HG03097 (cell line): ENCODE measurements at regions not wholly inside any gene's neighbourhood (a gene's known extent, or its start where the extent isn't known, plus 50 kb on each side); places are given as distances from the start of the nearest gene placed in this dataset.
"Not testable (repeated sequence)": the region's sequence is repeated elsewhere in the genome, so short reads cannot be mapped to it uniquely, and the experiment has no call there.

Experiments
- ATAC-seq: cut with Tn5 transposase; IDR thresholded peaks from one replicate; pipeline ENCODE4 v1.9.1; 2021; ENCODE audit not compliant: unreplicated experiment, low FRiP score

DNA sequence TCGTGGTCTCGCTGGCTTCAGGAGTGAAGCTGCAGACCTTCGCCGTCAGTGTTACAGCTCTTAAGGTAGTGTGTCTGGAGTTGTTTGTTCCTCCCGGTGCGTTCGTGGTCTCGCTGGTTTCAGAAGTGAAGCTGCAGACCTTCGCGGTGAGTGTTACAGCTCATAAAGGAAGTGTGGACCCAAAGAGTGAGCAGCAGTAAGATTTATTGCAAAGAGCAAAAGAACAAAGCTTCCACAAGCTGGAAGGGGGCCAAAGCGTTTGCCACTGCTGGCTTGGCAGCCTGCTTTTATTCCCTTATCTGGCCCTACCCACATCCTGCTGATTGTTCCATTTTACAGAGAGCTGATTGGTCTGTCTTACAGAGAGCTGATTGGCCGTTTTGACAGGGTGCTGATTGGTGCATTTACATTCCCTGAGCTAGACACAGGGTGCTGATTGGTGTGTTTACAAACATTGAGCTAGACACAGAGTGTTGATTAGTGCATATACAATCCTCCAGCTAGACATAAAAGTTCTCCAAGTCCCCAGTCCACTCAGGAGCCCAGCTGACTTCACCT, 1256.0 kb downstream of the STIM2 start:
- ATAC-seq = not testable (repeated sequence)

DNA sequence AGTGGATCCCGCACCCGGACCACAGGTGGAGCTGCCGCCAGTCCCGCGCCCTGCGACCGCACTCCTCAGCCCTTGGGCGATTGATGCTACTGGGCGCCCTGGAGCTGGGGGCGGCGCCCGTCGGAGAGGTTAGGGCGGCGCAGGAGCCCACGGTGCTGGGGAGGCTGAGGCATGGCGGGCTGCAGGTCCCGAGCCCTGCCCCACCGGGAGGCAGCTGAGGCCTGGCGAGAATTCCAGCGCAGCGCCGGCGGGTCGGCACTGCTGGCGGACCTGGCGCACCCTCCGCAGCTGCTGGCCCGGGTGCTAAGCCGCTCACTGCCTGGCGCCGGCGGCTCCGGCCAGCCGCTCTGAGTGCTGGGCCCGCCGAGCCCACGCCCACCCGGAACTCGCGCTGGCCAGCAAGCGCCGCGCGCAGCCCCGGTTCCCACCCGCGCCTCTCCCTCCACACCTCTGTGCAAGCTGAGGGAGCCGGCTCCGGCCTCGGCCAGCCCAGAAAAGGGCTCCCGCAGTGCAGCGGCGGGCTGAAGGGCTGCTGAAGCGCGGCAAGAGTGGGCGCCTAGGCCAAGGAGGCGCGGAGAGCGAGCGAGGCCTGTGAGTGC, 1256.5 kb downstream of the STIM2 start:
- no peak for ATAC-seq

DNA sequence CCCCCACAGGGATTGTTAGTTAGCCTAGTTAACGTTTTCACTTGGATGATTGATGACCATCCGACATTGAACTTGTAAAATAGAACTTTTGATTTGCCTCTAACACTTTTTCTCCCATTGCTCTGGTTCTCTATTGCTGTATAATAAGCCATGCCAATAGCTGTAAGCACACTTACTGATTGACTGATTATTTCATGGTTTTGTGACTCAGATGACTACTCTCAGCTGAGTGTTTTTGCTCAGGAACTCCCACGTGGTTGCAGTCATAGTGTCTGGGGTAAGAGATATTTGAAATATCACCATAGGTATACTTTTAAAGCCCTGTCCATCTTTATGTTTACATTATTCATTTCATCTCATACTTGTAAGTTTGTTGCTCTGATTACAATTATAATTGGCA, 1285.5 kb downstream of the STIM2 start:
- ATAC-seq = no peak

DNA sequence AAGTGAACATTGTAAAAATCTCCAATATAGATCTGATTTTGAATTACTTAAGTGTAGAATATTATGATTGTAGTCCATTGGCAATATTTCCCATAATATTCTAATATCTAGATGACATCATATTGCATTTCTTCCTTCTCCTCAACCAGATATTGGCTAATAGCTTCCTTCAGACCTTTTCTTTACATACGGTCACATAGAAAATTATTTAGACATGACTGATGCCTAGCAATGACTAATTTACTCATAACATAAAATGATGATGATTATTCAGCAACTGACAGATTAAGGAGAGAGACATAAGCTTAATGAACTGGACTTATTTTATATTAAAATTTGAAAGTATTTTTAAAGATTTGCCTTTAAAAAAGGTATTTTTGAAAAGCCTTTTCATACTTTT, 1287.6 kb downstream of the STIM2 start:
- no peak for ATAC-seq

DNA sequence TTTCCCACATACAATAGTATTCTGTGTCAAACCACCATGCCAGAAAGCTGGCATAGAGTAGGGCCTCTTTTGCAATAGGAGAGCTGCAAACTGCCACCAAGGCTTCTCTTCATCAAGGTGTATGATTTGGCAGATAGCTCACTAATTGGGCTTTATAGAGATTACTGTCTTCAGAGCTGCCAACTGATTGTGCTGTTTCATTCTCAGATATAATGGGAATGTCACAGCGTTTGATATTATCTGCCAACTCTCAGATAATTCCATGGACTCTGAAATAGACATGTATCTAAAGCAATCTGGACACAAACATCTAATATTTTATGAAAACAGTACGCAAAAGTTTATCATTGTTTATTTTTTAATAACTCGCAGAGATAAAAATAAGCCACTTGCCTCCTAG, 1289.1 kb downstream of the STIM2 start:
- ATAC-seq = no peak

DNA sequence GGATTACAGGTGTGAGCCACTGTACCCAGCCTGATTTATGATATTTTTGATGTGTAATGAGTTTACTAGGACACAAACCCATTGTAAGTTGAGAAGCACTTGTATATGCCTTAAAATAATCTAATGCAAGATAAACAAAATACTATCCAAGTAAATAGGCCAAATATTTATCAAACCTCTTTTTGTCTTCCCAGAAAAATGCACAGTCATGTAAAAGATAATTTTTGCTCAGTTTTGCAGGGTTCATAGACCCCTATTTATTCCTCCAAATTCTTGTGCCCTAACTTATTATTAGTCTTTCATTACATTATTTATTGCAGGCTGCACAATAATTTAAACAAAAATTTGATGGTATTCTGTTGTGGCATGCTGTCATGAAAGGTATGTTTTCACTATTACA, 1290.7 kb downstream of the STIM2 start:
- ATAC-seq = no peak

DNA sequence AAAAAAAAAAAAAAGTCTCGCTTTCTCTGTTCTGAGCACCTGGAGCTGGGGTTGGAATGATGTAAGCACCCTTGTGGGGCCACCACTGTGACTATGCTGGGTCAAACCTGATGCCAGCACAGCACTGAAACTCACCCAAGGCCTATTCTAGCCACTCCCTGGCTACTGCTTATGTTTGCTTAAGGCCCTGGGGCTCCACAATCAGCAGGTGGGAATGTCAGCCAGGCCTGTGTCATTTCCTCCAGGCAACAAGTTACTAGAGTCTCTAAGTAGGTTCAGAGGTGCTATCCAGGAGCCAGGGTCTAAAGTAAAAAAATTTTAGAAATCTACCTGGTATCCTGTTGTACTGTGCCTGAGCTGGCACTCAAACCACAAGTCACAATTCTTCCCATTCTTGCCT, 1306.8 kb downstream of the STIM2 start:
- ATAC-seq = no peak

DNA sequence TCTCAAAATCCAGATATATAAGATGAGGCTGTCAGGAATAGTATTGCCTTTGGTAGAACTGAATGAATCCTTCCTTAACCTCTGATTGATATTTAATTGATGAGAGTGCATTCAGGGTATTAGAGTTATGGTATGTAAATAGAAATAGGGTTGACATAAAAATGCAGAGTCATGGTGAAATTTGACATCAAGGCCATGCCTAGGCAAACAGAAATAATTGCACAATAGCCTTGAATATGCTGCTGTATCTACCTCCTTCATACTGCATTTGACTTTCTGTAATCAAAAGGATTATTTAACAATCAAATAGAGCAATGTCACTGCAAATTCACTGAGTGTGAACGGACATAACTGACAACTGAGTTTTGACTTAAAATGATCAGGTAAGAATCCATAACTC, 1316.3 kb downstream of the STIM2 start:
- ATAC-seq = no peak

DNA sequence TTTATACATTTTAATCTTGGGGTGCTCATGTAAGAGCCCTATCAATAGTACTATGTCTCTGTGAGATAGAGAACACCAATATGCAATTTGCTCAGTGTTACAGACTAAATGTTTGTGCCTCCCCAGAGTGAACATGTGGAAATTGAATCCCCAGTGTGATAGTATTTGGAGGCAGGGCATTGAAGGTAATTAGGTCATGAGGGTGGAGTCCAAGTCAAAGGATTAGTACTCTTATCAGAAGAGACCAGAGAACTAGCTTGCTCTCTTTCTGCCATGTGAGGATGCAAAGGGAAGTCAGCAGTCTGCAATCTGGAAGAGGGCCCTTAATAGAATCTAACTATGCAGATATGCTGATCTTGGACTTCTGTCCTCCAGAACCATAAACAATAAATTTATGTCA, 1317.0 kb downstream of the STIM2 start:
- no peak for ATAC-seq

DNA sequence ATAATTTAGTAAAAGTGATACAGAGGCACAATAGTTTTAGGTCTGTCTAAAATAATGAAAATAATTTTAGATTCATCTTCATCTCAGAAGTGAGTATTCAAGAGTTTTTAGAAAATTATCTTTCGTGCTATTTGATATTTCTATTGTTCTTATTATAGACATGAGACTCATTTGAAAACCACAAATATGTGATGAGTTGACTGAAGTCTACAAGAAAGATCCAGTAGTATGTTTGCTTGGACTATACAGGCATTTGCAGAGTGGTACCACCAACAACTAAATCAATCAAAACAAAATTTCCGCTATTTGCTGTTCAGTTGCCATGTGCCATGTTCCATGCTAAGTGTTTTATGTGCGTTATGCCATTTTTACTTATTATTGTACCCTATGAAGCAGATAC, 1318.5 kb downstream of the STIM2 start:
- no peak for ATAC-seq

DNA sequence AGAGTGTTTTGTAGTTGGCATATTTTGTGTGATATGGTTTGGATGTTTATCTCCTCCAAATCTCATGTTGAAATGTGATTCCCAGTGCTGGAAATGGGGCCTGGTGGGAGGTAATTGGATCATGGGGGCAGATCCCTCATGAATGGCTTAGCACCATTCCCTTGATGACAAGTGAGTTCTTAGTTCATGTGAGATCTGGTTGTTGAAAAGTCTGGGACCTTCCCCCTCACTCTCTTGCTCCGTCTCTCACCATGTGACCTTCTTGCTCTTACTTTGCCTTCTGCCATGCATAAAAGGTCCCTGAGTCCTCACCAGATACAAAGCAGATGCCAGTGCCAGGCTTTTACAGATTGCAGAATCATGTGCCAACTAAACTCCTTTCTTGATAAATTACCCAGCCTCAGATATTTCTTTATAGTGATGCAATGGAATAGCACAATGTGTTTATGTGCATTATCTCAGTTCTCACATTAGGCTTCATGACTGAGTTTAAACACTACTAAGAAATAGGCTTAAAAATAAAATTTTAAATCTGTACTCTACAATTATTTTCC, 1348.8 kb downstream of the STIM2 start:
- no peak for ATAC-seq

DNA sequence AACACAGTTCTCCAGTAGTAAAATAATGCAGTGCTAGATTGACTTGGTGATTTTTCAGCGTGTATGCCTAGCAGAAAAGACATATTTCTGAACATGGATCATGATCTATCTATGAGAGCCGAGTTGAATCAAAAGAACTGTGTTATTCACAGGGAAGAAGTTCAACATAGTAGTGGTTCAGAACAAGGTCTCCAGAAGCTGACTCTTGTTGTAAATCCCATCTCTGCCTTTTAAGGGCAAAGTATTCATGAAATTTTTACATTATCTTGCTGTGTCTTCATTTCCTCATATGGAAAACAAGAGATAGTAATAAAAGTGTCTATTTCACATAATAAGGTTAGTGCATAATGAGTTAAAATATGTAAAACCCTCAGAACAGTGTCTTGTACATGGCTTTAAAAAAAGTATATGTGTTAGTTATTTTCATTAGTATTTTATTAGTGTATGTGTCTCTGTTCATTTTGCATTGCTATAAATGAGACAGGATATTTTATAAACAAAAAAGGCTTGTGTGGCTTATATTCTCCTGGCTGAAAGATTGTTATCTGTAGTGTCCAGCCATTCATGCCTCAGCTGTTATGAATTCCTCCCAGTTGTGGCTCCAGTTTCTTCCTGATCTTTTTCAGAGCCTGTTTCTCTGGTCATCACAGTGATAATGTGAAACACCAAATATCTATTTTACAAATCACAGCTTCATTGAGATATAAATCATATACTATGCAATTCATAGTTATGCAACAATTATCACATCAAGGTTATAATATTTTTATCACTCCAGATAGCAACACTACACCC, 1351.2 kb downstream of the STIM2 start:
- ATAC-seq = no peak

DNA sequence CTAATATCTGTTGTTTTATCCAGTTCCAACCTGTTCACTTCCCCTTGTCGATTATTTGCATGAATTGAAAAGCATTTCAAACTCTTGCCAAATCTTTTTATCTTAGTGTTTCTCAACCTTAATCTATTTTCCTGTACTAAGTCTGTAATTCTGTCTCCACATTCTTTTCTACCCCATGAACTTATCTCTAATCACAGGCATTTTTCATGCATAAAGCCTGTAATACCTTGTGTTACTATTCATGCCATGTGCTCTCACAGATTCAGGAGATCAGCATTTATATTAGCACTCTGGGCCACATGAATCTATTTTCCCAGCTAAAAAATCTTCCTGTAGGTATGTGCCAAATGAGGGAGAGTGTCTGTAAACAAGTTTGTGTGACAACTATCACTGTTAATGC, 1360.9 kb downstream of the STIM2 start:
- no peak for ATAC-seq

DNA sequence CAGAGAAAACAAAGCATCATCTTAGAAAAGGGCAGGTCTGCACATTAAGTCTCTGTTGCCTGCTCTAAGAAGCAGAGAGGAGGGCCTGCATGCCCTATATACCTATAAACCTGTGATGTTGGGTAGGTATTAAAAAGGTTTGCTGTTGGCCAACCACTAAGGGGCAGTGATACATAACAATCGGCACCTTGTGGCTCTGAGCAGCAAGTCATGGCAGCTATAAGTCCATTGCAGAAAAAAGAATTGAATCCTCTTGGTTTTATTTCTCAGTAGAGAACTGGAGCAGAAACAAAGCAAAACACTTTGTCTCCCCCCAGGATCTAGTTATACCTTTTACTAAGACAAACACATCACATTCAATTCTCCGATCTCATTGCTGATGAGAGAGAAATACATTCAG, 1364.4 kb downstream of the STIM2 start:
- no peak for ATAC-seq

DNA sequence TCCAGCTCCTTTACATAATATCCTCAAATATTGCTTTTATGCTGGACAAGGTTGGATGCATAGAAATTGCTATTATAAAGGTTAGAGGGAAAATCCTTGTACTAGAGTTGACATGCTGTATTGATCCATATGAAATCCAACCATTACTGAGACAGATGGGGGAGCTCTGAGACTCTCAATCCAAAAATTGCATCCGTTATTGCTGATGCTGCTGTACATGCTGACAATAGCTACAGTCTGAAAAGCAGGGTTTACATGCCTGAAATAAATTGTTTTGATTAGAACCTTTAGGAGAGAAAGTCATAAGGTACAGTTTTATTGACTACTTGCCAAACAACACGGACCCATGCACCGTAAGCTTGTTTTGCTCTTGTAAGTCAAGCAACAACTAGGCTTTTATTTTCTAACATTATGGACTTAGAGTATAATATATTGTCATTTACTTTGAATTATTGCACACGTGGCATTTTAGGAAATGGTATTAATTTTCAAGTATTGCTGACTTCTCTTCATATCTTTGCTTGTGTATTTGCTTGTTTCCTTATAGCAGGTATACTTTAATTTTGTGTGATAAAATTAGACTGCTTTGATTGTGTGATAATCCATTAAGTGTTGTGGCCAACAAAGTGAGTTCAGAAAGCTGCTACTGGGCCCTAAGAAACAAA, 1365.2 kb downstream of the STIM2 start:
- ATAC-seq = no peak

DNA sequence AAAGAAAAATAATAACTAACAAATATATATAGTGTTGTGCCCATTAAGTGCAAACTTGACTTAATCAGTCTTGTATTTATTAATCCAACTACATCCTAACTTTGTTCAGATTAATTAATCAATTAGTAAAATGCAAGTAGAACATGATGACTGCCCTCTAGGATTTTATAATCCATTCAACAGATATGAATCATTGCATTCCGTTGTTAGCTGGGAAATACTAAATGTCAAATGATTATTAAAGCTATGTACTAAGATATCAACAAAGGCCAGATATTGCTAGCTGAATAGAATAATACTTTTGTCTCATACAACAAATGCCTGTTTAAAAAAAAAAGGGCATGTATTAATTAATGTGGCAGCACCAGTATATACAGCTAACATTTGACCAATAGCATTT, 1366.3 kb downstream of the STIM2 start:
- ATAC-seq = no peak

DNA sequence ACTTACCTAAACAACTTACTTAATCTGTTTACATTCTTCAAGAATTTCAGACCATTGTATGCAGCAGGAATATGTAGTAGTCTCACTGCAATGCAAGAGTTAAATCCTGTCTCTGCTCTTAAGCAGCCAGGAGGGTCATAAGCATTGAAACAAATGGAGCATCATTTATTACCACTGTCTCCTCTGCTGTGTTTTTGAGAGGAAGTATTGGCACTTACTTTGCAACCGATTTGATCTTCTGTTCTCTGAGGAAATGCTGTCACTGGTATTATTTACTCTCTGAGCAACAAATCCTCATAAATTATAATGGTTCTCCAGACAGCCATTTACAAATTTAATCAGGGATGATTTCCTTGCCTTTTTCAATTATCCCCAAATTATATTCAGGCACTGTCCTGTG, 1367.1 kb downstream of the STIM2 start:
- no peak for ATAC-seq

DNA sequence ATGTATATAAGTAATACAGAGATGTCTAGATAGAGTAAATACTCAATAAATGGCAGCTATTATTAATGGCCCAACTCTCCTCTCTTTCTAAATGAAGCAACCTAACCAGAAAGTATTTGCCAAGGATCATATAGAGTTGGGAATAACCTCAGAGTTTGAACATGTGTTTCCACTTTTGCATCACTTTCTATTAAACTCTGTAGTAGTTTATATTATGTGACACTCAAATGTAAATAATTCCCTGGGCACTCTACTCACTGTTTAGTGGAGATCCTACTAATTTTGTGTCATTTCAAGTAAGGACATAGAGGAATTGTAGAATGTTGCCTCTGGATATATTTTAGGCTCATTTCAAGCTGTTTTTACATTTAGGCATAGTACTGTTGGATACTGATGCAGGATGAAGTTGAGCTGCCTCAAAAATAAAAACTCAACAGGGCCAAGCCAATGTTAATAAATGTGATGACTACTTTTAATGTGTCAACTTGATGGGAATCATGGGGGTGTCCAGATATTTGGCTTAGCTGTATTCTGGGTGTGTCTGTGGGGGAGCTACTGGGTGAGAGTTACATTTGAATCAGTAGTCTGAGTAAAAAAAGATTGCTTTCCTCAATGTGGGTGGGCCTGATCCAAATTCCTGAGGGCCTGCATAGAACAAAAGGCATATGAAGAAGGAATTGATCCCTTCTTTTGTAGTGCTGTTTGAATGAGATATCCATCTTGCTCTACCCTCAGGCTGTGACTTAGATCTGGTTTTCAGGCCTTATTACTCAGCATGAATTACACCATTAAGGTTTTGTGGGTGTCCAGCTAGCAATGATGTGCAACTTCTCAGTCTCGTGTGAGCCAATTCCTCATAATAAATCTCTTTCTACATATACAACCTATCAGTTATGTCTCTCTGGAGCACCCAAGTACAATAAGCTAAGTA, 1368.2 kb downstream of the STIM2 start:
- no peak for ATAC-seq

DNA sequence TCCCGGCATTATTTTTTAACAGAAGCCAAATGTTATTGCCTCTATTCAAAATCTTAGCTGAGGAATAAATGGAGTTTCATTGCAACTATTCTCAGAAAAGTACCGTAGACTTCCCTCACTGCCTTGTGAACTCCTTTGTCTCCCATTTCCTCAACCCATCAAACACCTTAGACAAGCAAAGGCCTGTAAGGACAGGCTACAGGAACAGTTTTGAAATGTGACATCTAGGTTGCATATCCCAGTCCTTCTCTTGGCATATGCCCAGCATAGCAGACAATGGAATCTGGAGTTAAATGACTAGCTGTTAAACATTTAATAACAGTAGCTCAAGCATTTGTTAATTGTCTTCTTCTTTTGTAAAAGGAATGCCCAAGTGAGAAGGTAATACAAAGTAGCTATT, 1371.7 kb downstream of the STIM2 start:
- ATAC-seq = no peak

DNA sequence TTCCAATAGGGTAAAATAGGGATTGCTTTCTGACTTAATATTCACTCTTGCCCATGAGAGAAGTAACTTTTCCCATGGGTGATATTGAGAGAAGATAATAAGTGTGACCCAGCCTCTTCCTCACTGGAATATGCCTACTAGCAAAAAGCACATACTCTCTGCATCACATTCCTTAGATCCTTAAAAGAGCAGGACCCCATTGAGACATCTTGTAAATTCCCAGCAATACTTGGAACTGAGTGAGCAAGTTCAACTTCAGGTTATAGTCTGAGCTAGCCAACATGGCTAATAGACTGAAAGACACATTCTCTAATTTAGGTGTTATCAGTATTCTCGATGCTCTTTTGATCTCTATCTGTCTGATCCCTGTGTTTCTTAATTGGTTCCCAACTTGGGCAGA, 1372.3 kb downstream of the STIM2 start:
- no peak for ATAC-seq
